Right atrium auricular region (tissue), 2 donors: ENCODE measurements at regions not wholly inside any gene's neighbourhood (a gene's known extent, or its start where the extent isn't known, plus 50 kb on each side); places are given as distances from the start of the nearest gene placed in this dataset.

Source experiments
- DNase-seq: peaks from one replicate; pipeline ENCODE4 v3.0.0-alpha.2; 2019; ENCODE audit warnings: low spot score
- H3K27ac ChIP-seq, 2 donors: fragments of 200-600 bp; sonication (generic); 1 replicate in 1 of 2; 2 replicates in 1 of 2; pipeline ENCODE4 v1.5.1; 2016 to 2019
- H3K27me3 ChIP-seq, 2 donors: fragments of 200-600 bp; sonication (generic); one replicate each; pipeline versions ENCODE4 v1.5.1 to v1.6.0; 2017 to 2019
- H3K36me3 ChIP-seq: fragments of 200-600 bp; sonication (generic); one replicate; pipeline ENCODE4 v1.5.1; 2016
- H3K4me1 ChIP-seq, 2 donors: fragments of 200-600 bp; sonication (generic); one replicate each; pipeline versions ENCODE4 v1.5.1 to v1.6.0; 2017 to 2019
- H3K4me3 ChIP-seq, 2 donors: fragments of 200-600 bp; sonication (generic); 1 replicate in 1 of 2; 2 replicates in 1 of 2; pipeline ENCODE4 v1.5.1; 2017 to 2019; ENCODE audit warnings: mild to moderate bottlenecking in 1 of 2, moderate library complexity in 1 of 2
- H3K9me3 ChIP-seq, 2 donors: fragments of 200-600 bp; sonication (generic); one replicate each; pipeline ENCODE4 v1.5.1; 2019
- CTCF ChIP-seq, 2 donors: fragments of 200-600 bp; sonication (generic); IDR thresholded peaks; one replicate each; pipeline ENCODE4 v1.5.1; 2019; ENCODE audit warnings: antibody characterized with exemption in 2 of 2

- Histone ChIP-seq H3K9me3 (no peaks in the 10 kb centered on the region), H3K4me3 (no peak overlapping the region), H3K27me3 (no peaks in the 10 kb centered on the region), H3K27ac (no peak overlapping the region), H3K4me1 (no peaks in the 10 kb centered on the region), H3K36me3 (no peaks in the 10 kb centered on the region)
- TF ChIP-seq CTCF (IDR thresholded peaks at IDR 0.05): no peak
- no peak for DNase-seq
Observed at GRCh38 chr9:91495450-91495849, 71.8 kb upstream of the NFIL3 start.

DNA sequence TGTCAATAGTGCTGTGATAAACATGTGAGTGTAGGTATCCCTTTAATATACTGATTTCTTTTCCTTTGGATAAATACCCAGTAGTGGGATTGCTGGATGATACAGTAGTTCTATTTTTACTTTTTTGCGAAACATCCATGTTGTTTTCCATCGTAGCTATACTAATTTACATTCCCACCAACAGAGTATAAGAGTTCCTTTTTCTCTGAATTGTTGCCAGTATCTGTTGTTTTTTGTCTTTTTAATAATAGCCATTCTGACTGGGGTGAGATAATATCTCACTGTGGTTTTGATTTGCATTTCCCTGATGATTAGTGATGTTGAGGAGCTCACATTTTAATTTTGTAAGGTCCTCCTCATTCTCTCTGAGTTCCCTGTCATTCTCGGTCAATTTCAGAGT lies 71.1 kb upstream of the NFIL3 start:
- Histone ChIP-seq H3K27me3 (no peaks in the 10 kb centered on the region), H3K4me3 (no peak overlapping the region), H3K27ac (no peak overlapping the region), H3K4me1 (no peaks in the 10 kb centered on the region), H3K9me3 (no peaks in the 10 kb centered on the region), H3K36me3 (no peaks in the 10 kb centered on the region)
- no peak for DNase-seq
- TF ChIP-seq CTCF (IDR thresholded peaks at IDR 0.05): no peak

GRCh38 chr9:91492237-91492636 lies 68.6 kb upstream of the NFIL3 start:
- H3K4me1 ChIP-seq: peaks cover 0 to 7% of the 10 kb centered on the region in 2 donors
- H3K4me3 ChIP-seq: no peak overlapping the region
- H3K27me3 ChIP-seq: no peaks in the 10 kb centered on the region
- no peaks in the 10 kb centered on the region for H3K9me3 ChIP-seq
- TF ChIP-seq CTCF (IDR thresholded peaks at IDR 0.05): no peak
- no peak for DNase-seq
- H3K36me3 ChIP-seq: no peaks in the 10 kb centered on the region
- H3K27ac ChIP-seq: no peak overlapping the region

DNA sequence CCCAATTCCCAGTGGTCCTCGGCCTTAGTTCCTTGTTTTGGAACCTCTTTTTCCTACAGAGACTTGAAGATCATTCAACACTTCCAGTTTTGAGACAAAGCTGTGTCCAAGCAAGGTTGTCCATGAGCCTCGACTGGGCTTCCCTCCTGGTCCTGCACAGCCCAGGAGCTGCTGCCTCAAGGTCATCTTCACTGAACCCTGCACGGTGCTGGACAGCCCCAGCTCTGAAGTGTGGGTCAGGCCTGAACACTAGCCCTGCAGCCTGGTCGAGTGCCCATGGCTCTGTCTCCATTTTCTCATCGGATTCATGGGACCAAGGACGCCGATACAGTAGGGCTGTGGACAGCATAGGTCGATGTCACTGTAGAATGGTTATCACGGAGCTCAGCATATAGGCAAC lies 68.0 kb upstream of the NFIL3 start:
- H3K36me3 ChIP-seq: no peaks in the 10 kb centered on the region
- no peaks in the 10 kb centered on the region for H3K27me3 ChIP-seq
- no peak for DNase-seq
- H3K9me3 ChIP-seq: no peaks in the 10 kb centered on the region
- no peak for TF ChIP-seq CTCF (IDR thresholded peaks at IDR 0.05)
- no peak overlapping the region for H3K27ac ChIP-seq
- peaks cover 0 to 7% of the 10 kb centered on the region in 2 donors for H3K4me1 ChIP-seq
- H3K4me3 ChIP-seq: no peak overlapping the region

DNA sequence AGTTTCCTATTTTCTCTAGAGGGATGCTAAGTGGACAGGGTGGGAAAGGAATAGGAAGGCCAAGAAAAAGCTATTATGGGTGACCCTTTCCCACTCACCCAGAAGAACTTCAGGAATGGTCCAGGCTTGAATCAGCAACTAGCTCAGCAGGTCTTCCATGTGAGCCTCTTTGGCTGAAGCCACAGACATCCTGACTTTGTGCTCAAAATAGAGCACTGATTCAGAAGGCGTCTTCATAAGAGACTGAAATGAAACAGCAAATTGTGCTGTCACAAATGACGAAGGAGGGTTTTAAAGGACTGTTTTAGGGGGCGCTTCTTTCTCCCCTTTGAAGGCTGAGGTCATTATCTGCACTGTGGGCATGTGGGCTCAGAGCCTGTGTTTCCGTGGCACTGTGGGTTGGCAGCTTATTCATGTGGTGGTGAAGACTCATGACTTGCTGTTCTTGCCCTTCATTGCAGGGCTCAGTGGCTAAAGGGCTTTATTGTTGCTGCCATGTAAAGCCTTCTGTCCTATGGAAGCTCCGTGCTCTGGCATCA lies 65.8 kb upstream of the NFIL3 start:
- DNase-seq: no peak
- H3K36me3 ChIP-seq: no peaks in the 10 kb centered on the region
- peak overlapping the region; percentile 36 to 54 for H3K27ac ChIP-seq
- no peaks in the 10 kb centered on the region for H3K27me3 ChIP-seq
- no peak overlapping the region for H3K4me3 ChIP-seq
- H3K9me3 ChIP-seq: no peaks in the 10 kb centered on the region
- no peak for TF ChIP-seq CTCF (IDR thresholded peaks at IDR 0.05)
- peaks cover 0 to 8% of the 10 kb centered on the region in 2 donors for H3K4me1 ChIP-seq

GRCh38 chr9:91488341-91488740 lies 64.7 kb upstream of the NFIL3 start:
- H3K4me3 ChIP-seq: no peak overlapping the region

More at GRCh38 chr9:91488341-91488740, 64.7 kb upstream of the NFIL3 start:
- no peaks in the 10 kb centered on the region for H3K36me3 ChIP-seq
- no peaks in the 10 kb centered on the region for H3K27me3 ChIP-seq
- TF ChIP-seq CTCF (IDR thresholded peaks at IDR 0.05): no peak
- peak overlapping the region; percentile 35 to 54 for H3K27ac ChIP-seq
- no peaks in the 10 kb centered on the region for H3K9me3 ChIP-seq
- peaks cover 0 to 19% of the 10 kb centered on the region in 2 donors for H3K4me1 ChIP-seq
- DNase-seq: no peak
